PFSK-1 (cell line): ENCODE measurements at regions not wholly inside any gene's neighbourhood (a gene's known extent, or its start where the extent isn't known, plus 50 kb on each side); places are given as distances from the start of the nearest gene placed in this dataset.

ENCODE experiments used
- FOXP2 ChIP-seq: optimal IDR thresholded peaks from 2 replicates; pipeline ENCODE3; 2011; ENCODE audit warnings: borderline replicate concordance, control low read depth, inconsistent platforms; ENCODE audit not compliant: insufficient read depth; ENCODE audit errors: extremely low read length, extremely low read depth
- POLR2AphosphoS5 ChIP-seq: IDR thresholded peaks from 2 replicates; pipeline ENCODE4 v1.6.1; 2012; ENCODE audit warnings: low read depth, mild to moderate bottlenecking, control low read depth, low read length, moderate library complexity
- SIN3A ChIP-seq: IDR thresholded peaks from 2 replicates; pipeline ENCODE4 v1.6.1; 2012; ENCODE audit warnings: mild to moderate bottlenecking, low read length, moderate library complexity, borderline replicate concordance; ENCODE audit not compliant: insufficient read depth
- TAF1 ChIP-seq: IDR thresholded peaks from 2 replicates; pipeline ENCODE4 v1.6.1; 2012; ENCODE audit warnings: low read length, control low read depth, borderline replicate concordance; ENCODE audit not compliant: insufficient read depth
- TF ChIP-seq, protein P1 (sequence below), 2 experiments: IDR thresholded peaks; 2 replicates each; pipeline versions ENCODE4 v1.6.1 to v1.8.0; 2011 to 2012; ENCODE audit warnings: low read depth in 2 of 2, low read length in 2 of 2, control low read depth in 1 of 2, inconsistent platforms in 1 of 2, mild to moderate bottlenecking in 1 of 2, moderate library complexity in 1 of 2; ENCODE audit not compliant: insufficient read depth in 1 of 2

DNA sequence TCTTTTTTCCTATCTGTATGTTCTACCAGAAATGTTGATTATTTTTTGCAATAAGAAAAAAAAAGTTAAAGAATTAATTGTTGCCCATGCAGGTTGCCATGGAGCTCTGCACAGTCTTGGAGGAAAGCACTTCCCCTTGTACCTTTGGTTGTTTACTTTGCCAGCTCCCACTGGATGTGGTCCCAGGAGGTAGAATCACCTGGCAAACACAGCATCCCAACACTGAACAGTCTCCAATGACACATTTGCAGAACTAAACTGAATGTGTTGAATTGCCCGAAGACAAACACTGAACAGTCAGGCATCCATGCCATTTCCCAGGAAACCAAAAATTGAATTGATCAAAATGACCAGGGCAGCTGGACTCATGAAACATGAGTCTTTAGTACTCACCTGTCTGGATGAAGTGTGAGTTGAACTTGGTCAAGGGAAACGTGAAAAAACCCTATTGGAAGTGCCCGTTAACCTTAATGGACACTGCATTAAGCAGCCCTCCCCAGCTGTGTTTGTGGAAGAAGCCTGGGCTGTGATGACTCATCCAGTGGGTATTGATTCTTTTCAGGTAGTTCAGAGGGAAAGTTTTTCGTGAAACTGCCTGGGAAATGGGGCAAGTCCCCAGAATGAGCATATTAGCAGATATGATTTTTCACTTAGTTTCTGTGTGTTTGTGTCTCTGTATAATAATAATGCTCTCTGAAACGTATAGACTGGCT is 284.7 kb upstream of the STT3B start:
- no peak for TF ChIP-seq FOXP2
- no peak for TF ChIP-seq POLR2AphosphoS5
- TF ChIP-seq SIN3A: no peak
- TF ChIP-seq, protein P1, sequence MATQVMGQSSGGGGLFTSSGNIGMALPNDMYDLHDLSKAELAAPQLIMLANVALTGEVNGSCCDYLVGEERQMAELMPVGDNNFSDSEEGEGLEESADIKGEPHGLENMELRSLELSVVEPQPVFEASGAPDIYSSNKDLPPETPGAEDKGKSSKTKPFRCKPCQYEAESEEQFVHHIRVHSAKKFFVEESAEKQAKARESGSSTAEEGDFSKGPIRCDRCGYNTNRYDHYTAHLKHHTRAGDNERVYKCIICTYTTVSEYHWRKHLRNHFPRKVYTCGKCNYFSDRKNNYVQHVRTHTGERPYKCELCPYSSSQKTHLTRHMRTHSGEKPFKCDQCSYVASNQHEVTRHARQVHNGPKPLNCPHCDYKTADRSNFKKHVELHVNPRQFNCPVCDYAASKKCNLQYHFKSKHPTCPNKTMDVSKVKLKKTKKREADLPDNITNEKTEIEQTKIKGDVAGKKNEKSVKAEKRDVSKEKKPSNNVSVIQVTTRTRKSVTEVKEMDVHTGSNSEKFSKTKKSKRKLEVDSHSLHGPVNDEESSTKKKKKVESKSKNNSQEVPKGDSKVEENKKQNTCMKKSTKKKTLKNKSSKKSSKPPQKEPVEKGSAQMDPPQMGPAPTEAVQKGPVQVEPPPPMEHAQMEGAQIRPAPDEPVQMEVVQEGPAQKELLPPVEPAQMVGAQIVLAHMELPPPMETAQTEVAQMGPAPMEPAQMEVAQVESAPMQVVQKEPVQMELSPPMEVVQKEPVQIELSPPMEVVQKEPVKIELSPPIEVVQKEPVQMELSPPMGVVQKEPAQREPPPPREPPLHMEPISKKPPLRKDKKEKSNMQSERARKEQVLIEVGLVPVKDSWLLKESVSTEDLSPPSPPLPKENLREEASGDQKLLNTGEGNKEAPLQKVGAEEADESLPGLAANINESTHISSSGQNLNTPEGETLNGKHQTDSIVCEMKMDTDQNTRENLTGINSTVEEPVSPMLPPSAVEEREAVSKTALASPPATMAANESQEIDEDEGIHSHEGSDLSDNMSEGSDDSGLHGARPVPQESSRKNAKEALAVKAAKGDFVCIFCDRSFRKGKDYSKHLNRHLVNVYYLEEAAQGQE (IDR thresholded peaks at IDR 0.05; ENCODE audit: insufficient read depth in 1 of 2, low read depth in 2 of 2, low read length in 2 of 2): no peak
- TF ChIP-seq TAF1: no peak

DNA sequence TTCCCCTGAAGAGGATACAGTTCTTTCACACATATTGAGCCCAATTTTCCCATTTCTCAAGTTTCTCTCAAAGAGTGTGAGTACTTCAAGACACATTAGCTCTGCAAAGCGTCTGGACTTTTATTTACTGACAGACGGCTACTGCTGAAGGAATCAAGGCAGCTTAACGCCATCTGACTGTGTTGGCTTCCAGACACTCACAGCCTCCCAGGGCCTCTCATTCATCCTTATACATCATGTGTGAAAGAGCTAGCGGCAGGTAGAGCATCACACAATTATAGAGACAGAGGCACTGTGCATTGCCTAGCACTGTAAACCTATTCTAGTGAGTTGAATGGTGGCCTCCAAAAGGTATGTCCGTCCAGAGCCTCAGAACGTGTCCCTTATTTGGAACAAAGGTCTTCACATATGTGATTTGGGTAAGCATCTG is 284.1 kb upstream of the STT3B start:
- no peak for TF ChIP-seq FOXP2
- TF ChIP-seq POLR2AphosphoS5: no peak
- TF ChIP-seq TAF1: no peak
- TF ChIP-seq SIN3A: no peak
- TF ChIP-seq, protein P1 (IDR thresholded peaks at IDR 0.05; ENCODE audit: insufficient read depth in 1 of 2, low read depth in 2 of 2, low read length in 2 of 2): no peak

DNA sequence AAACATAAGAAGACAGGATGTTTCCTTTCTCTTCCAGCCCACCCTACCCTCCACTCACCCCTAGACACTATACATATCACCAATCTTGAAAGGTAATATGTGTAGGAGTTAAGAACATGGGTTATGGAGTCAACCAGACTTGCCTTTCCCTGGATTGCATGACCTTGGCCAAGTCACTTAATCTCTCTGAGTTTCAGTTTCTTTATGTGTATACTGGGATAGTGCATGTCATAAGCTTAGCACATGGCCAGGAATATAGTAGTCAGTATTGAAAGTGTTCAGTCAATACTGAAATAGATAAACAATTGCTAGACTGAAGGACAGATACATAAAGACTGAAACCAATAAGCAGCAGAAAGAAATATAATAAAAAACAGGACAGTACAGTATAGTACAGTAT is 283.2 kb upstream of the STT3B start:
- TF ChIP-seq FOXP2 (no peak), SIN3A (no peak), TAF1 (no peak), POLR2AphosphoS5 (no peak)

DNA sequence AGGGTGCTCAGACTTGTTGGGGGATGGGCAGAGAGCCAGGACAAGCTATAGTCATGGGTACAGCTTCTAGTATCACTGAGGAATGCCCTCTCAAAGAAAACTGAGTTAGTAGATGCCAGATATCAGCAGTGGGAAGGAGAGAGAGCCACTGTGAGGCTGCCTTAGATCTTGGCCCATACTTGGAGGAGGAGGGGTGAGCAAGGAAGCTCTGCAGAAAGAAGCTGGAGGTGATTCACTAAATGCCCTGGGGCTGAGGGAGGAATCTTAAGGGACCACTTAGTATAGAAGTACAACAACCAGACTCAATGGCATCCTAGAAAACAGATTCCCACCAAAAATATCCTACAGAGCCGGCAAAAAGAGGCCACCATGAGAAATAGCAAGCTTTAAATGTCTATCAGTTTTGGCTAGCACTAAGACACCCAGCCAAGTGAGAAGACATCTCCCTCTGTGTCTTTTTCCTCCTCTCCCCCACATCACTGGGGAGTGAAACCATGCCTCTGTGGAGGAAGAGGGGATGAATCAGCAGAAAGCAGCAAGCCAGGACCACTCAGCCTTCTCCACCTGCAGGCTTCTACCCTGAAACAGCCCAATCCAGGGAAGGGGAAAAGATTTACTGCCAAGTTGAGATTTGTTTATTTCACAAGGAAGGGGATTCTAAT is 282.5 kb upstream of the STT3B start:
- no peak for TF ChIP-seq SIN3A
- no peak for TF ChIP-seq FOXP2
- no peak for TF ChIP-seq TAF1
- TF ChIP-seq, protein P1 (IDR thresholded peaks at IDR 0.05; ENCODE audit: insufficient read depth in 1 of 2, low read depth in 2 of 2, low read length in 2 of 2): no peak
- no peak for TF ChIP-seq POLR2AphosphoS5

DNA sequence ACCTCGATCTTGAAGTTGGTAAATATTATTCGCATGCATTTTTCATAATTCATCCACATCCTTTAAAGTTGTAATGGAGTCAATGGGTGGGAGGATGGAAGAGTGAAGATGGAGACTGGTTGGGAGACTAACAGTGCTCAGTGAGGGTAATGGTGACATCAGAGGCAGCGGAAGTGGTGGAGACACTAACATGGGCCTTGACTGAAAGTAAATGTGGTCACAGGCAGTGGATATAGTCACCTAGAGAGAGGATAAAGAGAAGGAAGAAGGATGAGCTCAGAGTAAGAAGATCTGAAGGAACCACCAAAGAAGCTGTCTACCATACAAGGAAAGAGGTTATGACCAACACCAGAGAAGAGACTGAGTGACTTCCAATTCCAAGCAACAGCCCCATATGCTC is 281.6 kb upstream of the STT3B start:
- TF ChIP-seq FOXP2 (no peak), POLR2AphosphoS5 (no peak), TAF1 (no peak)
